Astrocyte of the spinal cord (primary cell): ENCODE measurements at regions not wholly inside any gene's neighbourhood (a gene's known extent, or its start where the extent isn't known, plus 50 kb on each side); places are given as distances from the start of the nearest gene placed in this dataset.
"Not testable (repeated sequence)": the region's sequence is repeated elsewhere in the genome, so short reads cannot be mapped to it uniquely, and the experiment has no call there.

Experiments
- DNase-seq: peaks from one replicate; pipeline ENCODE4 v3.0.0; 2011; ENCODE audit warnings: low read depth, low spot score
- H3K4me3 ChIP-seq: 2 replicates; pipeline ENCODE4 v1.5.1; 2011; ENCODE audit warnings: low read depth, mild to moderate bottlenecking, low read length, moderate library complexity
- CTCF ChIP-seq: IDR thresholded peaks from 2 replicates; pipeline ENCODE4 v1.5.1; 2012; ENCODE audit warnings: low read depth, mild to moderate bottlenecking, low read length, inconsistent platforms
- in situ Hi-C: cut with HindIII; loops from 2 replicates; pipeline ENCODE4 v1.10.0; 2017; ENCODE audit warnings: low sequenced_read_pairs

GRCh38 chr13:81116461-81117282, 775.7 kb upstream of the SPRY2 start:
- no peak for DNase-seq
- in situ Hi-C loops, result no loop called here
- no peak overlapping the region for H3K4me3 ChIP-seq
- TF ChIP-seq CTCF, result no peak

GRCh38 chr13:81109026-81109425, 768.1 kb upstream of the SPRY2 start:
- no peak for DNase-seq
- H3K4me3 ChIP-seq, result no peak overlapping the region
- in situ Hi-C loops, result no loop called here
- no peak for TF ChIP-seq CTCF

- no peak for DNase-seq
- in situ Hi-C loops, result no loop called here
- TF ChIP-seq CTCF, result no peak
- H3K4me3 ChIP-seq, result no peak overlapping the region
Measured at GRCh38 chr13:81106348-81106747, 765.4 kb upstream of the SPRY2 start.

GRCh38 chr13:81104035-81104715, 763.2 kb upstream of the SPRY2 start:
- DNase-seq, result no peak
- no peak for TF ChIP-seq CTCF
- in situ Hi-C loops, result no loop called here
- no peak overlapping the region for H3K4me3 ChIP-seq

GRCh38 chr13:81102066-81102465, 761.1 kb upstream of the SPRY2 start:
- in situ Hi-C loops, H3K4me3 ChIP-seq, DNase-seq: not testable (repeated sequence)

- TF ChIP-seq CTCF, result no peak
- DNase-seq, result no peak
- no peak overlapping the region for H3K4me3 ChIP-seq
Measured at GRCh38 chr13:81089371-81090157, 748.6 kb upstream of the SPRY2 start.

More at GRCh38 chr13:81089371-81090157, 748.6 kb upstream of the SPRY2 start:
- in situ Hi-C loops, result no loop called here
